A204.1 (cell line): ENCODE measurements at regions not wholly inside any gene's neighbourhood (a gene's known extent, or its start where the extent isn't known, plus 50 kb on each side); places are given as distances from the start of the nearest gene placed in this dataset.
"Not testable (repeated sequence)": the region's sequence is repeated elsewhere in the genome, so short reads cannot be mapped to it uniquely, and the experiment has no call there.

ENCODE experiments used
- FAIRE-seq: peaks from 2 replicates; lab custom pipeline; 2012; peaks lifted over from hg19 to GRCh38; lab: Jason Lieb, UNC

- no peak for FAIRE-seq
Observed at GRCh38 chr5:52015760-52016159, 632.5 kb downstream of the ISL1 start.

DNA sequence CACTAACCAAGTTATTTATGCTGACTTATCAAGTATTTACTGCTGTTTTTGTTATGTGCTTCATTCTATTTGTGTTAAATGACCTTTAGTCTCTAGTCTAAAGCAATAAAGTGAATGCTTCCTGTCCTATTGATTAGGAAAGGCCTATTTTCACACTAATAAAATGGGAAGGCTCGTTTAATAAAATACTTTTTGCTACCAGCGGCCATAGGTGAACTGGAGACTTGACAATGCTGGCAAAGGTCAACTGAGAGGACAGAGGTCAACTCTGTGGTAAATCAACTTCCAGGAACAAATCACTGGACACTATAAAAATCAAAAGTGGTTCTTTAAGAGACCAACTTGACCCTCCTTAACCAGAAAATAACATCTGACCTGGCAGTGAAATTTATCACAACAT is 634.3 kb downstream of the ISL1 start:
- no peak for FAIRE-seq

DNA sequence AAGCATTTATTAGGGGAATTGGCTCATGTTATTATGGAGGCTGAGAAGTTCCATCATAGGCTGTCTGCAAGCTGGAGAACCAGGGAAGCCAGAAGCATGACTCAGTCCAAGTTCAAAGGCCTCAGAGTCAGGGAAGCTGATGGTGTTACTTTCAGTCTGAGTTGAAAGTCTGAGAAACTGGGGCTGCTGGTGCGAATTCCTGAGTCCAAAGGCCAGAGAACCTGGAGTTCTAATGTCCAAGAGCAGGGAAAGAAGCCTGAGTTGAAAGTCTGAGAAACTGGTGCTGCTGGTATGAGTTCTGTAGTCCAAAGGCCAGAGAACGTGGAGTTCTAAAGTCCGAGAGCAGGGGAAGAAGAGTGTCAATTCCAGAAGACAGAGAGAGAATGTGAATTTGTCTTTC is 641.1 kb downstream of the ISL1 start:
- no peak for FAIRE-seq

DNA sequence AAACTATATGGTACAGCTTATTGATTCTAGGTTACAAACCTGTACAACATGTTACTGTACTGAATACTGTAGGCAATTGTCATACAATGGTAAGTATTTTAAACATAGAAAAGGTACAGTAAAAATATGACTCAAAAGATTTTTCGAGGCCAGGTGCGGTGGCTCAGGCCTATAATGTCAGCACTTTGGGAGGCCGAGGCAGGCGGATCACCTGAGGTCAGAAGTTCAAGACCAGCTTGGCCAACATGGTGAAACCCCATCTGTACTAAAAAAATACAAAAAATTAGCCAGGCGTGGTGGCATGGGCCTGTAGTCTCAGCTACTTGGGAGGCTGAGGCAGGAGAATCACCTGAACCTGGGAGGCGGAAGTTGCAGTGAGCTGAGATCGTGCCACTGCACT is 646.6 kb downstream of the ISL1 start:
- not testable (repeated sequence) for FAIRE-seq

GRCh38 chr5:52041842-52042241 is 658.6 kb downstream of the ISL1 start:
- no peak for FAIRE-seq

GRCh38 chr5:52043137-52043536 is 659.9 kb downstream of the ISL1 start:
- FAIRE-seq, result no peak

DNA sequence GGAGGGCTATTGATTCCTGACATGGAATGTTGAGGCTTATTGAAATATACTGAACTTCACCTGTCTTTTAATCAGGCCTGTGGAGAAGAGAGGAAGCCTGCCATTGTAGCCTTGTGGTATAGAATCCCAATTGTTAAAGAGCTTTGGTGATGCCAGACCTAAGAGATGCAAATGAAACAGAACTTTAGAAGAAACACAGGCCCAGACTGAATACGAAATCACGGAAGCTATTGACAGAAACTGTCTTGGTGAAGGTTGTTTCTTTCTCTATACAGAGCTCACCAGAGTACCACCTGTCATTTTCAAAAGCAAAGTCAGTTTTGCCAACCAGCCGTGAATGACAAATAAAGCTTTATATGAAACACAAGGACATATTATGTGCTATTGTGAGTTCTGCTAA is 660.3 kb downstream of the ISL1 start:
- no peak for FAIRE-seq

DNA sequence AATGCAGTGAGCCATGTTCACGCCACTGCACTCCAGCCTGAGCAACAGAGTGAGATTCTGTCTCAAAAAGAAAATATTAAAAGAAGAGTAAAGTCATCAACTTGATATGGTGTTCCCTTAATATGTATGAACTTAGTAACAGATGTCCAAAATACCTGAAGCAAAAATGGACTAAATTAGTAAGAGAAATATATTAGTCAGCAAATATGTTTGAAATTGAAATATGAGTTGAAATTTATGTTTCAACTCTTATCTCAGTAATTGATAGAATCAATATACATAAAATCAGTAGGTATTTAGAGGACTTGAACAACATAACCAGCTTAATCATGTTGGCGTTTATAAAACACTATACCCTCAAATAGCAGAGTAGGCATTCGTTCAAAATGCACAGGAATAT is 668.5 kb downstream of the ISL1 start:
- FAIRE-seq, result no peak

- no peak for FAIRE-seq
Observed at GRCh38 chr5:52063186-52063585, 679.9 kb downstream of the ISL1 start.

DNA sequence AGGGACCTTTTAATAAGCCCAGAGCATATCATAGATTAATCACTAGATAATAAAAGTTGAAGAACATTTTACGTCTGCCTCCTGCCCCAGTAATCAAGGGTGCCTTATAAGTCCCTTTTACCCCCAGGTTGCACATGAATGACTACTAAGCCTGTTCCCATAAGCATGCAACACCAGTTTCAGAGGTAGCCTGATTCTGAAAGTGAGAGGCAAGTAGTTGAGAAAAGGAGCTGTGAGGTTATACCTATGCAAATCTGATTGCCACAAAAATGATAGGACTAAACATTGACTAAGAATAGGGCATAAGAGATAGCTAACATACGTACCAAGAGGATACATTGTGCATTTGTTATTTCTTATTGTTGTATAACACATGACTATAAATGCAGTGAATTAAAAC is 681.9 kb downstream of the ISL1 start:
- no peak for FAIRE-seq

GRCh38 chr5:52069997-52070396 is 686.7 kb downstream of the ISL1 start:
- no peak for FAIRE-seq

GRCh38 chr5:52073993-52074689 is 690.9 kb downstream of the ISL1 start:
- FAIRE-seq, result no peak

- FAIRE-seq, result no peak
Observed at GRCh38 chr5:52077941-52078815, 694.9 kb downstream of the ISL1 start.

- not testable (repeated sequence) for FAIRE-seq
Observed at GRCh38 chr5:52102311-52102710, 685.4 kb upstream of the ITGA1 start.

DNA sequence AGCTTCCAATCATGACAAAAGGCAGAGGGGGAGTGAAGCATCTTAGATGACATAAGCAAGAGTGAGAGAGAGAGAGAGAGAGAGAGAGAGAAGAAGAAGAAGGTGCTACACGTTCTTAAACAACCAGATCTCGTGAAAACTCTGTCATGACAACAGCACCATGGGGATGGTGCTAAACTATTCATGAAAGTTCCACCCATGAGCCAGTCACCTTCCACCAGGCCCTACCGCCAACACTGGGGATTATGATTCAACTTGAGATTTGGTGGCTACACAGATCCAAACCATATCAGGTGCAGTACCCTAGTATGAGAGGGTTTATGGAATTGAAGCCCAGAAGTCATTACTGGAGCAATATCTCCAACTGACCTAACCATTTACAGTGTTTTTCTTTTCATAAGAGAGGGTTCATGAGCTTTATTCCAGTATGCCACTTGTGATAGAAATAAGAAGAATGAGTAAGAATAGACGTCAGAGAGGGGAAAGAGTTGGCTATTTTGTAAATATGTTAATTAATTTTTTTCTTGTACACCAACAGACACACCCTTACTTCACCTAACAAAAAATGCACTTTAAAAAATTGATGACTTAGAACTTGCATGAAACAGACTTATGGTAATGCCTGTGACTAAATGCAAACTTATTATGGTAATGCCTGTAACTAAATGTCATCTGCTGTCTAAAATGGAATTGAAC is 680.4 kb upstream of the ITGA1 start:
- no peak for FAIRE-seq

- FAIRE-seq, result no peak
Observed at GRCh38 chr5:52119768-52120167, 667.9 kb upstream of the ITGA1 start.

GRCh38 chr5:52132053-52132452 is 655.7 kb upstream of the ITGA1 start:
- no peak for FAIRE-seq

- no peak for FAIRE-seq
Observed at GRCh38 chr5:52134013-52134650, 653.6 kb upstream of the ITGA1 start.

DNA sequence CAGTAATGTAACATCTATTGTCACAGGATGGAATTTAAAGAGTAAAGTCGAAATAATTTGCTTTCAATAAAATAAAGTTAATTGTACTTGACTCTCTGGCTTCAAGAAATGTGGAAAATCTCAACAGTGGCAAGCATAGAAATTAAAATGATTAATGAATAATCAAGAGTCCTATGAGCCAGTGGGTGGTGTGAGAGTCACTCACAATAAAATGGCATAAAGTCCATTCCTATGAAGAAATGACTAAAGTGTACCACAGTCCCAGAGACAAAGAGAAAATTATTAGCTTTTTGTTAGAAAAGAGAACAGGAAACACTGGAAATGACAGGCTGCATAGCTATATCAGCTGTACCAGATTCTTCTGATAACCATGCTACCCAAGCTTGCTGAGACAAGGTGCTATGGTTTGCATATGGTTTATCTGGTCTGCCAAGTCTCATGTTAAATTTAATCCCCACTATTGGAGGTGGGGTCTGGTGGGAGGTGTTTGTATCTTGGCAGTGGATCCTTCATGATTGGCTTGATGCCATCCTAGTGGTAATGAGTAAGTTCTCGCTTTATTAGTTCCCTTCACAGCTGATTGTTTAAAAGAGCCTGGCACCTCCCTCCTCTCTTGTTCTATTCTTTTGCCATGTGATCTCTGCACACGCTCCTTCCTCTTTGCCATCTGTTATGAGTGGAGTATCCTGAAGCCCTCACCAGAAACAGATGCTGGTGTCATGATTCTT is 647.7 kb upstream of the ITGA1 start:
- FAIRE-seq, result no peak

GRCh38 chr5:52148679-52149078 is 639.0 kb upstream of the ITGA1 start:
- FAIRE-seq, result no peak

- FAIRE-seq, result no peak
Observed at GRCh38 chr5:52150501-52150900, 637.2 kb upstream of the ITGA1 start.

GRCh38 chr5:52156809-52157208 is 630.9 kb upstream of the ITGA1 start:
- FAIRE-seq, result not testable (repeated sequence)
